Gastrocnemius medialis (tissue), 4 donors: ENCODE measurements at regions not wholly inside any gene's neighbourhood (a gene's known extent, or its start where the extent isn't known, plus 50 kb on each side); places are given as distances from the start of the nearest gene placed in this dataset.

Source experiments
- POLR2A ChIP-seq, 2 donors: fragments of 450-650 bp; IDR thresholded peaks; one replicate each; pipeline ENCODE4 v1.6.1; 2017; ENCODE audit warnings: antibody characterized with exemption in 2 of 2, mild to moderate bottlenecking in 2 of 2, moderate library complexity in 2 of 2
- TF ChIP-seq, protein P1 (sequence below), 5 experiments: fragments of 450-650 bp in 3 of 5; fragments of 200-600 bp in 2 of 5; sonication (generic) in 2 of 5; IDR thresholded peaks in 4 of 5; conservative IDR thresholded peaks in 1 of 5; 1 replicate in 4 of 5; 2 replicates in 1 of 5; pipeline ENCODE4 v1.5.1; 2016 to 2019; ENCODE audit warnings: antibody characterized with exemption in 5 of 5, mild to moderate bottlenecking in 3 of 5, moderate library complexity in 3 of 5

- TF ChIP-seq POLR2A (IDR thresholded peaks at IDR 0.05), result no peak
- TF ChIP-seq, protein P1, sequence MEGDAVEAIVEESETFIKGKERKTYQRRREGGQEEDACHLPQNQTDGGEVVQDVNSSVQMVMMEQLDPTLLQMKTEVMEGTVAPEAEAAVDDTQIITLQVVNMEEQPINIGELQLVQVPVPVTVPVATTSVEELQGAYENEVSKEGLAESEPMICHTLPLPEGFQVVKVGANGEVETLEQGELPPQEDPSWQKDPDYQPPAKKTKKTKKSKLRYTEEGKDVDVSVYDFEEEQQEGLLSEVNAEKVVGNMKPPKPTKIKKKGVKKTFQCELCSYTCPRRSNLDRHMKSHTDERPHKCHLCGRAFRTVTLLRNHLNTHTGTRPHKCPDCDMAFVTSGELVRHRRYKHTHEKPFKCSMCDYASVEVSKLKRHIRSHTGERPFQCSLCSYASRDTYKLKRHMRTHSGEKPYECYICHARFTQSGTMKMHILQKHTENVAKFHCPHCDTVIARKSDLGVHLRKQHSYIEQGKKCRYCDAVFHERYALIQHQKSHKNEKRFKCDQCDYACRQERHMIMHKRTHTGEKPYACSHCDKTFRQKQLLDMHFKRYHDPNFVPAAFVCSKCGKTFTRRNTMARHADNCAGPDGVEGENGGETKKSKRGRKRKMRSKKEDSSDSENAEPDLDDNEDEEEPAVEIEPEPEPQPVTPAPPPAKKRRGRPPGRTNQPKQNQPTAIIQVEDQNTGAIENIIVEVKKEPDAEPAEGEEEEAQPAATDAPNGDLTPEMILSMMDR (IDR thresholded peaks at IDR 0.05 in 4 of 5, conservative IDR thresholded peaks at IDR 0.05 in 1 of 5), result no peak
Observed at GRCh38 chr6:145525038-145525437, 210.3 kb downstream of the EPM2A start.
